ENCODE measurements at regions not wholly inside any gene's neighbourhood (a gene's known extent, or its start where the extent isn't known, plus 50 kb on each side); places are given as distances from the start of the nearest gene placed in this dataset.

DNA sequence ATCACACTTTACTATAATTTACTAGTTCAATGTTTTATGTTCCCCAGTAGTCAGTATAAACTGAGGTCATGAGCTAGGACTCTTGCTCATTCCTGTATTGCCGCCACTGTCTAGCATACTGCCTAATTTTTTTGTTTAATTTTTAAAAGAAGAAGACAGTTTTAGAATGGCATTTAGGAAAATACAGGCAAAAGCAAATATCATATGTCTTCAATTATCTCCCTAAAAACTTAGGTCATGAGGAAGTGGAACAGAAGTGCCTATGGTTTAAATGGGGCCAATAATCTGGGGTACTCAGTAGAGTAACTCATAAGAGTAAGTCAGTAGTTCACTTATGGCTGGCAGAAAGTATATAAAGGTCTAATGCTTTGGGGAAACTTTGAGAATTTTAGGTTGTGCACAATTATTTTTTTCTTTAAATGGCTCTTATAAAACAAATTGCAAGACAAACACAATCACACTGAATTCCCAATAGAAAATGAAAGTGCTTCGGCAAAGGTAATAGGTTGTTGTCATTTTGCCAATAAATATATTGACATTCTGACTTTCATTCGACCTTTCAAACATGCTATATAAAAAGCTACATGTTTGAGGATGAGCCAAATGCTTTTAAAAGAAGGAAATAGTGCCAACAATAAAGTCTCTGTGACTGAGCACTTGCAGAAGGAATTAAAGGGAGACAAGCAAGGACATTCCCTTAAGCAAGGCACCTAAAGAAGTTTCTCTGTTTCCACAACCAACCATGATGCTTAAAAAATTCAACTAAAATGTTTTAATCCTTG is 390.1 kb downstream of the PDGFC start:
- Mint-ChIP-seq H3K9me3 (no peaks in the 10 kb centered on the region), H3K4me3 (no peak overlapping the region), H3K27ac (no peak overlapping the region), H3K27me3 (no peaks in the 10 kb centered on the region), H3K36me3 (ENCODE audit: low read depth) (no peaks in the 10 kb centered on the region), H3K4me1 (ENCODE audit: low read depth) (no peaks in the 10 kb centered on the region)
- ATAC-seq (no peak), DNase-seq (no peak)
- ChIA-PET CTCF (no interaction called here), POLR2A (no interaction called here)
- TF ChIP-seq, protein P1, sequence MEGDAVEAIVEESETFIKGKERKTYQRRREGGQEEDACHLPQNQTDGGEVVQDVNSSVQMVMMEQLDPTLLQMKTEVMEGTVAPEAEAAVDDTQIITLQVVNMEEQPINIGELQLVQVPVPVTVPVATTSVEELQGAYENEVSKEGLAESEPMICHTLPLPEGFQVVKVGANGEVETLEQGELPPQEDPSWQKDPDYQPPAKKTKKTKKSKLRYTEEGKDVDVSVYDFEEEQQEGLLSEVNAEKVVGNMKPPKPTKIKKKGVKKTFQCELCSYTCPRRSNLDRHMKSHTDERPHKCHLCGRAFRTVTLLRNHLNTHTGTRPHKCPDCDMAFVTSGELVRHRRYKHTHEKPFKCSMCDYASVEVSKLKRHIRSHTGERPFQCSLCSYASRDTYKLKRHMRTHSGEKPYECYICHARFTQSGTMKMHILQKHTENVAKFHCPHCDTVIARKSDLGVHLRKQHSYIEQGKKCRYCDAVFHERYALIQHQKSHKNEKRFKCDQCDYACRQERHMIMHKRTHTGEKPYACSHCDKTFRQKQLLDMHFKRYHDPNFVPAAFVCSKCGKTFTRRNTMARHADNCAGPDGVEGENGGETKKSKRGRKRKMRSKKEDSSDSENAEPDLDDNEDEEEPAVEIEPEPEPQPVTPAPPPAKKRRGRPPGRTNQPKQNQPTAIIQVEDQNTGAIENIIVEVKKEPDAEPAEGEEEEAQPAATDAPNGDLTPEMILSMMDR (IDR thresholded peaks at IDR 0.05) = no peak
- intact Hi-C loops (cut with micrococcal nuclease) = no loop called here

DNA sequence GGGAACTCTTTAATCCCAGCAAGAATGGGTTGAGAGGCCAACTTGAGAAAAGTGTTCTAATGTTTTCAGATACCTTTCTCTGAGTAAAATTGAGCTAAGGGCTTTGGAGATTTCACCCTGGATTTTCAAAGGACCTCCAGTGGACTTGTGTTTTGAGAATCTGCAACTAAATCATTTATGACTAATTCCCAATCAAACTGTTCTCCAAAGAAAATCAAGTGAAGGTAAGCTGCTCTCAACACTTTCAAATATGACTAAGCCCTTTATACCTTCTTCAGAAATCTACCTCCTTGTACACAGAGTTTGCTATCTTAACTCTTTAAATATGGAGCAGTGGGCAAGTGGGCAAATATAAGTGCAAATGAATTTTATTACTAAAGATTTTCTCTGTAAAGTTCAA is 392.9 kb downstream of the PDGFC start:
- TF ChIP-seq, protein P1 (IDR thresholded peaks at IDR 0.05) = no peak

DNA sequence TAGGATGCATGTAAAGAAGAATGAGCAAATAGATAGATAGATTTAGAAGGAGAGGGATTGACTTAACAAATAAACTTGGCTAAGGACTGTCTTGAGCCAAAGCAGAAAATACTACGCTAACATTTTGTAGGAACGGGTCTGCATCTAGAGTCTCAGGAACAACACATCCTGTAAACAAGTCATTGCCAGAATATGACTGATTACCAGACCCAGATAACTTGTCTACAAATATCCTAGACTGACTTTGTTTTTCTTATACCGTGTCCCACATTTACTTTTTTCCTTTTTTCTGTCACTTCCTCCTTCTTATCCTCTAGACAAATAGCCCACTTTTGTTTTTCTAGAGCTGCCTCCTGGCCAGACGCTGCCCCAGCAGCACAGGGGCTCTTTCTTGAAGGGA is 393.6 kb downstream of the PDGFC start:
- Mint-ChIP-seq H3K27me3 (no peaks in the 10 kb centered on the region), H3K4me1 (ENCODE audit: low read depth) (no peaks in the 10 kb centered on the region), H3K27ac (no peak overlapping the region), H3K9me3 (no peaks in the 10 kb centered on the region), H3K4me3 (no peak overlapping the region), H3K36me3 (ENCODE audit: low read depth) (no peaks in the 10 kb centered on the region)
- POLR2A ChIA-PET = no interaction called here
- intact Hi-C loops (cut with micrococcal nuclease) = no loop called here
- ATAC-seq (no peak), DNase-seq (no peak)
- TF ChIP-seq, protein P1 (IDR thresholded peaks at IDR 0.05) = no peak
- CTCF ChIA-PET = no interaction called here

More for the DNA sequence above, 392.9 kb downstream of the PDGFC start:
- no peaks in the 10 kb centered on the region for H3K4me1 Mint-ChIP-seq (ENCODE audit: low read depth)
- ChIA-PET POLR2A (no interaction called here), CTCF (no interaction called here)
- H3K4me3 Mint-ChIP-seq = no peak overlapping the region
- no peaks in the 10 kb centered on the region for H3K36me3 Mint-ChIP-seq (ENCODE audit: low read depth)
- no peaks in the 10 kb centered on the region for H3K9me3 Mint-ChIP-seq
- no peak for ATAC-seq
- DNase-seq = no peak
- intact Hi-C loops (cut with micrococcal nuclease) = no loop called here
- H3K27ac Mint-ChIP-seq = no peak overlapping the region
- H3K27me3 Mint-ChIP-seq = no peaks in the 10 kb centered on the region

DNA sequence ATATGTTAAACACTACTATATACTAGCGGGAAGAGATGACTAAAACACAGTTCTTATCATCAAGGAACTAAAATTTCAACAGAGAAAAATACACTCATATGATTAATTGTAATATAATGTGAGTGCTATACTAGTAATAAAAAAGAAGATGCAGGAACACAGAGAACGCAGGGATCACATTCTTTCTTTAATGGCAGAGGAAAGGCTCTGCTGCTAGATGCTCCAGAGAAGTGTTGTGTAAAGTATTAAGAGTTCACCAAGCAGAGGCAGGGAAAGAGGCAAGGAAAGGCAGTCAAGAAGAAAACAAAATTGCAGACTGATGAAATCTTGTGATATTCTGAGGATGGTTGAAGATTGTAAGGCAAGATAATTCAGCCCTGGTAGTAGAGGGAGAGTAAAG is 394.7 kb downstream of the PDGFC start:
- POLR2A ChIA-PET = no interaction called here
- no peaks in the 10 kb centered on the region for H3K4me1 Mint-ChIP-seq (ENCODE audit: low read depth)

DNA sequence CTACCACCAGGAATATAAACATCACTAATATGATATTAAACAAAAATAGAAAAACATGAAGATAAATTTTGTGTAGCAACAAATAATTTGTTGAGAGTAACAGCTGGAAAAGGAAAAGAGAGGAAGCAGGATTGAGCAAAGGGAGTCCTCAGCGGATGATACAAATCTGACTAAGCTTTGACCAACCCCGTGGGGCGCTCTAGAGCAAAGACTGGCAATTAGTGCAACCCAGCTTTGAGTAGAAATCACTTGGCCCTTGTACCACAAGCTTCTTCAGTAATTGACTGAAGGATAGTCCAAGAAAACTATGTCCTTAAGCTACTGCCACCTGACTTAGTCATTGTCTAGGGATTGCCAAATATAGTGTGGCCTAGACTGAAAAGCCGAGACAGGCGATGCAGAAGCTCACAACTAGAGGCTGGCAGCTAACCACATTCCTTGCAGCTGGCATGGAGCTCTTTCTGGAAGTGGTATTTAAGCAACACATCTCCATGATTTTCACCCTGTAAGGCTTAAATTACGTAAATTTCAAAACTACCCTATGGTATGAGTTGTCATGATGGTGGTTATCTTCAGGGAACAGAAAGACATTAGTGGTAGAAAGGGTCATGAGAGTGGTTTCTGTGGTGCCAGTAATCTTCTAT is 396.0 kb downstream of the PDGFC start:
- H3K4me3 Mint-ChIP-seq = no peak overlapping the region
- no peaks in the 10 kb centered on the region for H3K27me3 Mint-ChIP-seq
- ATAC-seq (no peak), DNase-seq (no peak)
- intact Hi-C loops (cut with micrococcal nuclease) = no loop called here
- H3K4me1 Mint-ChIP-seq (ENCODE audit: low read depth) = no peaks in the 10 kb centered on the region
- H3K27ac Mint-ChIP-seq = no peak overlapping the region
- peaks cover 2% of the 10 kb centered on the region for H3K9me3 Mint-ChIP-seq
- POLR2A ChIA-PET = no interaction called here
- TF ChIP-seq, protein P1 (IDR thresholded peaks at IDR 0.05) = no peak
- CTCF ChIA-PET = no interaction called here
- no peaks in the 10 kb centered on the region for H3K36me3 Mint-ChIP-seq (ENCODE audit: low read depth)

More for the DNA sequence above, 394.7 kb downstream of the PDGFC start:
- Mint-ChIP-seq H3K9me3 (no peaks in the 10 kb centered on the region), H3K27me3 (no peaks in the 10 kb centered on the region), H3K36me3 (ENCODE audit: low read depth) (no peaks in the 10 kb centered on the region), H3K4me3 (no peak overlapping the region), H3K27ac (no peak overlapping the region)
- TF ChIP-seq, protein P1 (IDR thresholded peaks at IDR 0.05) = no peak
- CTCF ChIA-PET = no interaction called here
- intact Hi-C loops (cut with micrococcal nuclease) = no loop called here
- no peak for DNase-seq
- ATAC-seq = no peak

Data from activated CD8-positive, alpha-beta T cell treated with anti-CD3 and anti-CD28 coated beads for 36 hours (primary cell).